ENCODE measurements at regions not wholly inside any gene's neighbourhood (a gene's known extent, or its start where the extent isn't known, plus 50 kb on each side); places are given as distances from the start of the nearest gene placed in this dataset.

- TF ChIP-seq PBX3 (CRISPR knock-in tag; IDR thresholded peaks at IDR 0.05) (no peak), SCRT1 (tag by site-specific recombination; IDR thresholded peaks at IDR 0.05; ENCODE audit: borderline replicate concordance) (no peak), SP2 (tag by site-specific recombination; IDR thresholded peaks at IDR 0.05) (no peak), ZFP41 (tag by site-specific recombination; IDR thresholded peaks at IDR 0.05; ENCODE audit: borderline replicate concordance) (no peak)
- TF ChIP-seq, protein P1, sequence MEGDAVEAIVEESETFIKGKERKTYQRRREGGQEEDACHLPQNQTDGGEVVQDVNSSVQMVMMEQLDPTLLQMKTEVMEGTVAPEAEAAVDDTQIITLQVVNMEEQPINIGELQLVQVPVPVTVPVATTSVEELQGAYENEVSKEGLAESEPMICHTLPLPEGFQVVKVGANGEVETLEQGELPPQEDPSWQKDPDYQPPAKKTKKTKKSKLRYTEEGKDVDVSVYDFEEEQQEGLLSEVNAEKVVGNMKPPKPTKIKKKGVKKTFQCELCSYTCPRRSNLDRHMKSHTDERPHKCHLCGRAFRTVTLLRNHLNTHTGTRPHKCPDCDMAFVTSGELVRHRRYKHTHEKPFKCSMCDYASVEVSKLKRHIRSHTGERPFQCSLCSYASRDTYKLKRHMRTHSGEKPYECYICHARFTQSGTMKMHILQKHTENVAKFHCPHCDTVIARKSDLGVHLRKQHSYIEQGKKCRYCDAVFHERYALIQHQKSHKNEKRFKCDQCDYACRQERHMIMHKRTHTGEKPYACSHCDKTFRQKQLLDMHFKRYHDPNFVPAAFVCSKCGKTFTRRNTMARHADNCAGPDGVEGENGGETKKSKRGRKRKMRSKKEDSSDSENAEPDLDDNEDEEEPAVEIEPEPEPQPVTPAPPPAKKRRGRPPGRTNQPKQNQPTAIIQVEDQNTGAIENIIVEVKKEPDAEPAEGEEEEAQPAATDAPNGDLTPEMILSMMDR (tag by site-specific recombination; IDR thresholded peaks at IDR 0.05): no peak
Observed at GRCh38 chr4:189765736-189766135, 174.9 kb upstream of the FRG1 start.
